CD4-positive, CD25-positive, alpha-beta regulatory T cell (primary cell): ENCODE measurements at regions not wholly inside any gene's neighbourhood (a gene's known extent, or its start where the extent isn't known, plus 50 kb on each side); places are given as distances from the start of the nearest gene placed in this dataset.

ENCODE experiments used
- ATAC-seq, 2 donors: fragments of 150-1000 bp; cut with Tn5 transposase; one replicate each; pipeline ENCODE4 v1.10.0; 2021; ENCODE audit warnings: low read depth in 2 of 2, moderate number of reproducible peaks in 2 of 2, moderate library complexity in 1 of 2
- DNase-seq, 3 donors: peaks; one replicate each; pipeline versions ENCODE4 v3.0.0 to v3.0.0-alpha.2; 2012 to 2022; ENCODE audit warnings: mixed read lengths in 1 of 3
- H3K27ac ChIP-seq: one replicate; pipeline ENCODE4 v1.7.0; 2013; ENCODE audit warnings: mild to moderate bottlenecking, low read length; ENCODE audit not compliant: insufficient read depth, poor library complexity, severe bottlenecking
- H3K27me3 ChIP-seq: one replicate; pipeline ENCODE4 v1.7.0; 2013; ENCODE audit warnings: low read length; ENCODE audit not compliant: control insufficient read depth, insufficient read depth
- H3K36me3 ChIP-seq: one replicate; pipeline ENCODE4 v1.7.0; 2013; ENCODE audit warnings: mild to moderate bottlenecking, low read length, moderate library complexity; ENCODE audit not compliant: control insufficient read depth, insufficient read depth
- H3K4me1 ChIP-seq: 2 replicates; pipeline ENCODE4 v1.7.0; 2013; ENCODE audit warnings: mild to moderate bottlenecking, low read length; ENCODE audit not compliant: insufficient read depth, control insufficient read depth, poor library complexity, severe bottlenecking
- H3K4me3 ChIP-seq: one replicate; pipeline ENCODE4 v1.7.0; 2013; ENCODE audit warnings: low read depth, mild to moderate bottlenecking, low read length, moderate library complexity
- H3K9me3 ChIP-seq, 2 experiments: 1 replicate in 1 of 2; 2 replicates in 1 of 2; pipeline ENCODE4 v1.7.0; 2013; ENCODE audit warnings: low read length in 2 of 2, mild to moderate bottlenecking in 1 of 2, moderate library complexity in 1 of 2; ENCODE audit not compliant: control insufficient read depth in 2 of 2
- H3K27ac Mint-ChIP-seq, 3 donors: one replicate each; pipeline ENCODE4 v1.8.0; 2020 to 2022; ENCODE audit warnings: mild to moderate bottlenecking in 3 of 3, mixed read lengths in 3 of 3, moderate library complexity in 2 of 3
- H3K27me3 Mint-ChIP-seq: one replicate; pipeline ENCODE4 v1.8.0; 2022; ENCODE audit warnings: mild to moderate bottlenecking, mixed read lengths
- H3K36me3 Mint-ChIP-seq: one replicate; pipeline ENCODE4 v1.8.0; 2020; ENCODE audit warnings: mixed read lengths
- H3K4me1 Mint-ChIP-seq, 4 donors: one replicate each; pipeline ENCODE4 v1.8.0; 2020 to 2022; ENCODE audit warnings: mixed read lengths in 4 of 4, mild to moderate bottlenecking in 1 of 4
- H3K4me3 Mint-ChIP-seq, 4 donors: one replicate each; pipeline ENCODE4 v1.8.0; 2020 to 2022; ENCODE audit warnings: mild to moderate bottlenecking in 4 of 4, mixed read lengths in 4 of 4, moderate library complexity in 3 of 4
- H3K9me3 Mint-ChIP-seq, 7 donors: one replicate each; pipeline ENCODE4 v1.8.0; 2020 to 2022; ENCODE audit warnings: mixed read lengths in 7 of 7, mild to moderate bottlenecking in 3 of 7, moderate library complexity in 2 of 7

DNA sequence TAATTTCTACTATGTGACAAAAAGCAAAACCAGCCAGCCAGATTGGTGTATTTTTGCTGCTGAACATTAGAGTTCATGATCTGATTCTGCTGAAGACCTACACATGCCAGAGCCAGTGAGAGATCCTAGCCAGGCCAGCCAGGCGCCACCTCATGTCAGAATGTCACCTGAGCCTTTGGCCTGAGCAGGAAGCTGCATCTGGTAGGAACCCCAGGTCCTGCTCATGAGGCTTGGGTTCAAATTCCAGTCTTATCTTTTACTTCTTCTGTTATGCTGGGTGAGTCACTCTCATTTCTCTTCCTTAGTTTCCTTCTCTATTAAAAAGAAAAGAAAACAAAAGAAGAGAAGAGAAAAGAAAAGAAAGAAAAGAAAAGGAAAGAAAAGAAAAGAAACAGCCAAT lies 585.1 kb upstream of the CDH5 start:
- DNase-seq = no peak
- Mint-ChIP-seq H3K36me3 (no peaks in the 10 kb centered on the region), H3K9me3 (peaks cover 0 to 8% (median 0%) of the 10 kb centered on the region in 7 donors), H3K4me1 (no peaks in the 10 kb centered on the region), H3K4me3 (peak overlapping the region in 1 of 4 donors; percentile 47), H3K27ac (no peak overlapping the region), H3K27me3 (no peaks in the 10 kb centered on the region)
- Histone ChIP-seq H3K27me3 (no peaks in the 10 kb centered on the region), H3K9me3 (no peaks in the 10 kb centered on the region), H3K4me3 (no peak overlapping the region), H3K4me1 (no peaks in the 10 kb centered on the region), H3K27ac (no peak overlapping the region), H3K36me3 (no peaks in the 10 kb centered on the region)
- no peak for ATAC-seq

DNA sequence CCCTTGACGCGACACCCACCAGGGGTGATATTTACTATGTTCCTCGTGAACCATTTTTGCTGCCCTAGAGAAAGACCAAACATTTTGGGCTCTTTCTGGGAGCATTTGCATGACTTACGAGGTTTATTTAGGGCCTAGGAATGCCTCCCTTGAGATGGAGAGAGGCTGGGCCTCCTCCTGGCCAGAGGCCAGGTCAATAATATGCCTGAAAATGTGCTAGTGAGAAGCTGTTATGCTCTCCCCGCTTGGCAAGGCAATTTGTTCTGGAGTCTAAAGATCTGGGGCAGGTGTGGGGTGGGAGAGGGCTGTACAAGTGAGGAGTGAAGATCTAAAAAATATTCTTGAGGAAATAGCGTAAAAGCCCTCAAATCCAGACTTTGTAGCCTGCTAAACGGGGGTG lies 587.3 kb upstream of the CDH5 start:
- Histone ChIP-seq H3K4me3 (no peak overlapping the region), H3K36me3 (no peaks in the 10 kb centered on the region), H3K9me3 (no peaks in the 10 kb centered on the region), H3K27ac (no peak overlapping the region), H3K27me3 (no peaks in the 10 kb centered on the region), H3K4me1 (no peaks in the 10 kb centered on the region)
- peaks cover 0 to 8% (median 2%) of the 10 kb centered on the region in 7 donors for H3K9me3 Mint-ChIP-seq
- H3K27ac Mint-ChIP-seq = no peak overlapping the region
- no peaks in the 10 kb centered on the region for H3K36me3 Mint-ChIP-seq
- H3K4me3 Mint-ChIP-seq = no peak overlapping the region
- DNase-seq (no peak), ATAC-seq (no peak)
- H3K4me1 Mint-ChIP-seq = no peaks in the 10 kb centered on the region
- H3K27me3 Mint-ChIP-seq = no peaks in the 10 kb centered on the region

DNA sequence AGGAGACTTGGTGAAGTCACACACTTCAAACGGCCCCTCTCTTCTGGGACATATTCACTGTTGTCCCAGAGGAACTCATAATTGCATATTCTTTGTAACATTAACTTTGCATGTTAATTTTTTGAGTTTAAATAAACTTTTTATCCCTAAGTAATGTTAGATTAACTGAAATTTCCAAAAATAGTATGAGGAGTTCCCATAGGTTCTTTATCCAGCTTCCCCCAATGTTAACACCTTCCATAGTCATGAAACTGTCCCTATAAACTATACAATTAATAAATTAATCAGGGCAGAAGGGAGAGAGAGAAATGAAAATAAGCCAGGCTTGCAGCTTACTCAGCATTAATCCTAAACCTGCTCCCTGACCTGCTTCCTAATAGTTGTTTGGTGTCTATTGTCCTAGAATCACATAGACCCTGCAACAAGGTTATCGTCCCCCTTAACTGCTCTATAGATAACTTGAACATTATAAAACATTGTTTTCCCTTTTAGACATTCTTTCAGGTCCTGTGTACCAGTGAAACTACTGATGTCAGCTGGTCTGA lies 589.8 kb upstream of the CDH5 start:
- ATAC-seq = no peak
- Mint-ChIP-seq H3K27me3 (no peaks in the 10 kb centered on the region), H3K36me3 (no peaks in the 10 kb centered on the region), H3K27ac (no peak overlapping the region), H3K4me3 (no peak overlapping the region), H3K4me1 (no peaks in the 10 kb centered on the region), H3K9me3 (peaks cover 0 to 12% (median 2%) of the 10 kb centered on the region in 7 donors)
- Histone ChIP-seq H3K4me1 (no peaks in the 10 kb centered on the region), H3K27me3 (no peaks in the 10 kb centered on the region), H3K36me3 (no peaks in the 10 kb centered on the region), H3K9me3 (no peaks in the 10 kb centered on the region), H3K27ac (no peak overlapping the region), H3K4me3 (no peak overlapping the region)
- no peak for DNase-seq

DNA sequence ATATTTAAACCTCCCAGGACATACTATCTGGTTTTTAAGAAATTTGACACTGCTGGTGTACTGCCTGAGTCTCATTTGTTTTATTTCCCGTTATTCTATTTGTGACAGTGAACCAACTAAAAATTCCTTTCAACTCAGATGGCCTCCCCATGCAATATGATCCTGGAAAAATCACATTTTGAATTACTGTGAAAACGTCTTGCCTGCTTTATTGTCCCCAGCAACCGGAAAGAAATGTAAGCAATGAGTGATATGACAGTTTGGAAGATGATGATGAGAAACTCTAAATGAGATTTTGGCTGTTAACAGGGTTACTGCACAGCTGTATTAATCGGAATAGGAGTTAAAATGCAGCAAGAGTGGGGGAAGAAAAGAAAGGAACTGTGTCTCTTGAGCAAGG lies 590.7 kb upstream of the CDH5 start:
- no peaks in the 10 kb centered on the region for H3K27me3 ChIP-seq
- Mint-ChIP-seq H3K27me3 (no peaks in the 10 kb centered on the region), H3K4me3 (no peak overlapping the region), H3K36me3 (no peaks in the 10 kb centered on the region), H3K9me3 (peaks cover 0 to 17% (median 2%) of the 10 kb centered on the region in 7 donors), H3K4me1 (no peaks in the 10 kb centered on the region), H3K27ac (no peak overlapping the region)
- no peaks in the 10 kb centered on the region for H3K4me1 ChIP-seq
- no peak for ATAC-seq
- peaks cover 0 to under 1% of the 10 kb centered on the region in 2 experiments for H3K9me3 ChIP-seq
- no peak overlapping the region for H3K4me3 ChIP-seq
- no peaks in the 10 kb centered on the region for H3K36me3 ChIP-seq
- no peak overlapping the region for H3K27ac ChIP-seq
- DNase-seq = no peak

DNA sequence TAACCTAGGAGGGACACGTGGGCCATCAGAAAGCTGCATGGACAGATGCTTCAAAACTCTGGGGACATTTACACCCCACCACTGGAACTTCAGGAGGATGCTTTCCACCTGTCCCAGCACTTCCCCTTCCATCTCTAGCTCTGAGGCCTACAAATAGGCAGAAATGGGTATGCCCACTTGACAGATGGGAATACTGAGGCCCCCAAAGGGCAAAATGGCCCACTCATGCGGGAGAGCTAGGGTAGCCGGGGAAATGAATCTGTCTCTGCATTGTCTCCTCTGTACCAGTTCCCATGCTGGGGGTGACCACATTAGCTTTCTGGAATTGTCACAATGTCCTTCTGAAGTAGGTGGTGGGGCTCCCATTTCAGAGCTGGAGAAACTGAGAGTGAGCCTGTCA lies 592.1 kb upstream of the CDH5 start:
- Histone ChIP-seq H3K9me3 (peaks cover 0 to 7% of the 10 kb centered on the region in 2 experiments), H3K27me3 (no peaks in the 10 kb centered on the region), H3K4me3 (no peak overlapping the region), H3K27ac (no peak overlapping the region), H3K36me3 (no peaks in the 10 kb centered on the region), H3K4me1 (no peaks in the 10 kb centered on the region)
- Mint-ChIP-seq H3K27ac (no peak overlapping the region), H3K27me3 (no peaks in the 10 kb centered on the region), H3K9me3 (peaks cover 0 to 27% (median 5%) of the 10 kb centered on the region in 7 donors), H3K4me1 (no peaks in the 10 kb centered on the region), H3K4me3 (no peak overlapping the region), H3K36me3 (no peaks in the 10 kb centered on the region)
- ATAC-seq (no peak), DNase-seq (no peak)

DNA sequence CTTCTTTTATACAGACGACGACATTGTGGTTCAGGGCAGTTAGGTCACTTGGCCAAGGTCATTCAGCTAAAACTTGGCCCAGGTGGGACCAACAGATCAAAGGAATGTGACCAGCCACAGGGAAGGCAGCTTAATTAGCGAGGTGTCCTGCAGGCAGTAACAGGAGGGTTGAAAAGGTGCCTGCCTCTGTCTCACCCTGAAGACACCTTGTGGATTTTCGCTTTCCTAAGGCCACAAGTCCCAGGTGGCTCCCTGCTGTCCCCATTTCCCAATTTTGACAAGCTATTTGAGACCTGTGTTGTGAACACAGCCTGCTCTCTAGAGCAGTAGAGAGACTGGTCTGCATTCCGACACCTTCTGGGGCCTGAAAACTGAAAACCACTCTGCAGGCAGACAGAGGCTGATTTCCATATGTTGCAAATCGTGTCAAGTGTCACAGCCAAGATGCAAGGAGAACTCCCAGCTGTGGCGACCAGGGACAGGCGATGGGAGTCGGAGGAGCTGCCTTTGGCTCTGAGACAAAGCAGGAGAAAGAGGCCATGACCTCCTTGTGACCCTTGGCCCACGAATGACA lies 593.1 kb upstream of the CDH5 start:
- no peaks in the 10 kb centered on the region for H3K4me1 Mint-ChIP-seq
- H3K9me3 Mint-ChIP-seq = peaks cover 0 to 29% (median 7%) of the 10 kb centered on the region in 7 donors
- no peak overlapping the region for H3K4me3 ChIP-seq
- H3K36me3 Mint-ChIP-seq = no peaks in the 10 kb centered on the region
- H3K4me3 Mint-ChIP-seq = no peak overlapping the region
- no peaks in the 10 kb centered on the region for H3K4me1 ChIP-seq
- H3K27me3 ChIP-seq = no peaks in the 10 kb centered on the region
- no peak for DNase-seq
- no peak for ATAC-seq
- peaks cover 0 to 7% of the 10 kb centered on the region in 2 experiments for H3K9me3 ChIP-seq
- H3K36me3 ChIP-seq = no peaks in the 10 kb centered on the region
- H3K27me3 Mint-ChIP-seq = no peaks in the 10 kb centered on the region
- H3K27ac ChIP-seq = no peak overlapping the region
- H3K27ac Mint-ChIP-seq = no peak overlapping the region

DNA sequence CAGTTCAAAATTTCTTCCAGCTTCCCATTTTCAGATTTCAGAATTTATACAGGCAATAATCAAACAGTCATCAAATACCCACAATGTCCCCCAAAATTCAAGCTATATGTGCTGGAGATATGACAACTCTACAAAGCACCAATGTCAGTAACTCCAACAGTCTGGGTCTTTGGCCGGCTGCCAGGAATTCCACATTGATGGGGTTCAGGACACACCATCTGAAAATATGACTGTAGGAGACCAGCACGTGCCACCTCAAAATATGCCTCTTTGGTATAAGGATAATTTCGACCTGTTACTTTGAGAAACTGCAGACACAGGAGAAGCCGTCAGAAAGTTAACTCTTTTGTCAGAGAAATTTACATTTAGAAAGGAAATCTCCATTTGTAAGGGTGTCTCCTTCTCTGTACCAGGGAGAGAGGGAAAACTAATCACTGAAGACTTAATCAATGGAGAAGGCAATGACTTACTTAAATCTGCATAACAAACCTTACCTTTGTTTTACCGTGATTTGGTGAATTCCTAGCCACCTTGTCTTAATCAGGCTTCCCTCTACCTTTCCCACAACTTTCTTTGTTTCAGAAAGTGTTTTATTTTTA lies 594.3 kb upstream of the CDH5 start:
- no peak overlapping the region for H3K4me3 Mint-ChIP-seq
- no peaks in the 10 kb centered on the region for H3K27me3 ChIP-seq
- no peak overlapping the region for H3K27ac Mint-ChIP-seq
- H3K27me3 Mint-ChIP-seq = no peaks in the 10 kb centered on the region
- H3K27ac ChIP-seq = no peak overlapping the region
- ATAC-seq (no peak), DNase-seq (no peak)
- H3K36me3 Mint-ChIP-seq = no peaks in the 10 kb centered on the region
- no peaks in the 10 kb centered on the region for H3K36me3 ChIP-seq
- no peak overlapping the region for H3K4me3 ChIP-seq
- H3K9me3 Mint-ChIP-seq = peaks cover 0 to 24% (median 9%) of the 10 kb centered on the region in 7 donors
- no peaks in the 10 kb centered on the region for H3K4me1 Mint-ChIP-seq
- peaks cover 0 to 7% of the 10 kb centered on the region in 2 experiments for H3K9me3 ChIP-seq
- no peaks in the 10 kb centered on the region for H3K4me1 ChIP-seq

DNA sequence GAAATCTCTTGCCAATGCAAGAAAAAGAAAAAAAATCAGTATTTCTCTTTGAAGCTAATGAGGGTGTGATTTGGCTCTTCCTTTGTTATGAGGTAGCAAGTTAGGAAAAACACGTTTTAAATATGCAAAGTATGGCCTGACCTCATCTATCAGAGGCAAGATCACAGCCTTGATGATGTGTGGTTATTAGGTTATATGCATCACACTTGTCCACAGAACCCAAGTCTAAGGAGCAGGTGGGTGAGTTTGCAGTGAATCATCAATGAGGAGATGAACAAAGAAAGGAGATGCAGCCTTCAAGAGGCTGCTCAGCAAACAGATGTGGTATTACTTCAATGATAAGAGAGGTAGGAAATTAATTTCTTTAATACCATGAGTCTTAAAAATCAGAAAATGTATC lies 594.8 kb upstream of the CDH5 start:
- H3K36me3 ChIP-seq = no peaks in the 10 kb centered on the region
- no peaks in the 10 kb centered on the region for H3K27me3 Mint-ChIP-seq

More for the DNA sequence above, 594.8 kb upstream of the CDH5 start:
- Histone ChIP-seq H3K4me3 (no peak overlapping the region), H3K27me3 (no peaks in the 10 kb centered on the region), H3K27ac (no peak overlapping the region), H3K9me3 (peaks cover 0 to 7% of the 10 kb centered on the region in 2 experiments), H3K4me1 (no peaks in the 10 kb centered on the region)
- Mint-ChIP-seq H3K9me3 (peaks cover 0 to 22% (median 9%) of the 10 kb centered on the region in 7 donors), H3K4me3 (no peak overlapping the region), H3K4me1 (no peaks in the 10 kb centered on the region), H3K36me3 (no peaks in the 10 kb centered on the region), H3K27ac (no peak overlapping the region)
- ATAC-seq = no peak
- no peak for DNase-seq
